Mesendoderm (in vitro differentiated cells): ENCODE measurements at regions not wholly inside any gene's neighbourhood (a gene's known extent, or its start where the extent isn't known, plus 50 kb on each side); places are given as distances from the start of the nearest gene placed in this dataset.
A peak's percentile ranks its signal among the peaks of the same experiment; 100 is the strongest.

Source experiments
- DNase-seq: peaks from one replicate; pipeline ENCODE4 v3.0.0; 2013
- H2AK5ac ChIP-seq: 2 replicates; pipeline ENCODE4 v1.6.1; 2013; ENCODE audit warnings: low read length, inconsistent platforms
- H2BK120ac ChIP-seq: 2 replicates; pipeline ENCODE4 v1.6.1; 2013; ENCODE audit warnings: low read depth, mild to moderate bottlenecking, low read length, moderate library complexity, mixed read lengths
- H2BK15ac ChIP-seq: replicated peaks from 2 replicates; pipeline ENCODE4 v1.6.1; 2013; ENCODE audit warnings: low read depth, mild to moderate bottlenecking, moderate library complexity
- H2BK5ac ChIP-seq: 2 replicates; pipeline ENCODE4 v1.6.1; 2013; ENCODE audit warnings: low read length, inconsistent platforms
- H3K18ac ChIP-seq: 2 replicates; pipeline ENCODE4 v1.6.1; 2013; ENCODE audit warnings: mild to moderate bottlenecking, low read length, mixed read lengths
- H3K23ac ChIP-seq: one replicate; pipeline ENCODE4 v1.6.1; 2013; ENCODE audit warnings: low read length
- H3K27ac ChIP-seq: 2 replicates; pipeline ENCODE4 v1.5.1; 2013; ENCODE audit warnings: low read depth, mild to moderate bottlenecking, inconsistent platforms, low read length, moderate library complexity
- H3K27me3 ChIP-seq: 2 replicates; pipeline ENCODE4 v1.6.1; 2013; ENCODE audit warnings: low read length, control low read depth, mild to moderate bottlenecking, inconsistent platforms; ENCODE audit not compliant: insufficient read depth, poor library complexity
- H3K36me3 ChIP-seq: 2 replicates; pipeline ENCODE4 v1.6.1; 2013; ENCODE audit warnings: low read length, inconsistent platforms; ENCODE audit not compliant: control insufficient read depth, insufficient read depth
- H3K4ac ChIP-seq: one replicate; pipeline ENCODE4 v1.6.1; 2013; ENCODE audit warnings: low read depth, mild to moderate bottlenecking, low read length, moderate library complexity
- H3K4me1 ChIP-seq: 2 replicates; pipeline ENCODE4 v1.6.1; 2013; ENCODE audit warnings: low read depth, low read length, inconsistent platforms; ENCODE audit not compliant: control insufficient read depth
- H3K4me2 ChIP-seq: 2 replicates; pipeline ENCODE4 v1.6.1; 2013; ENCODE audit warnings: low read length
- H3K4me3 ChIP-seq: 2 replicates; pipeline ENCODE4 v1.5.1; 2013; ENCODE audit warnings: mild to moderate bottlenecking, low read length
- H3K56ac ChIP-seq: one replicate; pipeline ENCODE4 v1.6.1; 2013; ENCODE audit warnings: low read length
- H3K79me1 ChIP-seq: 2 replicates; pipeline ENCODE4 v1.6.1; 2013; ENCODE audit warnings: low read length, inconsistent platforms
- H3K79me2 ChIP-seq: 2 replicates; pipeline ENCODE4 v1.6.1; 2013; ENCODE audit warnings: mild to moderate bottlenecking, low read length; ENCODE audit not compliant: control insufficient read depth, insufficient read depth
- H3K9ac ChIP-seq: 2 replicates; pipeline ENCODE4 v1.6.1; 2013; ENCODE audit warnings: low read length, inconsistent platforms
- H4K5ac ChIP-seq: one replicate; pipeline ENCODE4 v1.6.1; 2013; ENCODE audit warnings: low read length
- H4K8ac ChIP-seq: one replicate; pipeline ENCODE4 v1.6.1; 2013; ENCODE audit warnings: low read depth, mild to moderate bottlenecking, control low read depth, low read length, moderate library complexity
- WGBS: extraction: QIAGEN DNeasy Blood & Tissue Kit; methylation state at CpG from one replicate; pipeline ENCODE4 v1.1.7; 2013; ENCODE audit warnings: low lambda C conversion rate, missing lambda C conversion rate; ENCODE audit not compliant: insufficient coverage; ENCODE audit errors: extremely low coverage; 5-methylcytosine and 5-hydroxymethylcytosine counted together

GRCh38 chr4:32163125-32163524 is 1443.0 kb downstream of the PCDH7 start:
- Histone ChIP-seq H2BK15ac (no peak overlapping the region), H3K18ac (no peak overlapping the region), H3K9ac (no peak overlapping the region), H3K27me3 (no peaks in the 10 kb centered on the region), H3K4me3 (no peak overlapping the region), H3K79me2 (no peaks in the 10 kb centered on the region), H3K27ac (no peak overlapping the region), H3K4me1 (no peaks in the 10 kb centered on the region), H4K8ac (no peak overlapping the region), H3K56ac (no peak overlapping the region), H3K36me3 (no peaks in the 10 kb centered on the region), H2AK5ac (no peak overlapping the region), H4K5ac (no peak overlapping the region), H3K4me2 (no peak overlapping the region), H3K23ac (no peak overlapping the region), H3K79me1 (no peaks in the 10 kb centered on the region), H3K4ac (no peak overlapping the region), H2BK5ac (no peak overlapping the region), H2BK120ac (no peak overlapping the region)
- WGBS: no CpG with 5 or more reads among the region's 3 CpGs
- DNase-seq: peak; percentile 22

GRCh38 chr4:32169841-32170240 is 1449.7 kb downstream of the PCDH7 start:
- Histone ChIP-seq H3K56ac (no peak overlapping the region), H2AK5ac (no peak overlapping the region), H2BK15ac (no peak overlapping the region), H3K4ac (no peak overlapping the region), H4K5ac (no peak overlapping the region), H3K27ac (no peak overlapping the region), H3K18ac (no peak overlapping the region), H3K4me1 (no peaks in the 10 kb centered on the region), H2BK120ac (no peak overlapping the region), H3K23ac (no peak overlapping the region), H3K79me2 (no peaks in the 10 kb centered on the region), H3K4me2 (no peak overlapping the region), H3K4me3 (no peak overlapping the region), H3K36me3 (no peaks in the 10 kb centered on the region), H4K8ac (no peak overlapping the region), H3K9ac (no peak overlapping the region), H3K27me3 (no peaks in the 10 kb centered on the region), H3K79me1 (no peaks in the 10 kb centered on the region), H2BK5ac (no peak overlapping the region)
- no peak for DNase-seq
- WGBS: no CpG with 5 or more reads among the region's 3 CpGs

- Histone ChIP-seq H2BK5ac (no peak overlapping the region), H2BK15ac (no peak overlapping the region), H2BK120ac (no peak overlapping the region), H3K23ac (no peak overlapping the region), H3K79me1 (no peaks in the 10 kb centered on the region), H3K4me1 (no peaks in the 10 kb centered on the region), H3K18ac (no peak overlapping the region), H3K9ac (no peak overlapping the region), H4K8ac (no peak overlapping the region), H3K27ac (no peak overlapping the region), H3K56ac (no peak overlapping the region), H3K79me2 (no peaks in the 10 kb centered on the region), H3K4me3 (no peak overlapping the region), H4K5ac (no peak overlapping the region), H3K36me3 (no peaks in the 10 kb centered on the region), H3K4me2 (no peak overlapping the region), H3K4ac (no peak overlapping the region), H3K27me3 (no peaks in the 10 kb centered on the region), H2AK5ac (no peak overlapping the region)
- DNase-seq: no peak
- no CpG with 5 or more reads among the region's 1 CpG for WGBS
Measured at GRCh38 chr4:32172086-32172485, 1451.9 kb downstream of the PCDH7 start.

- no peak overlapping the region for H3K9ac ChIP-seq
- H3K4ac ChIP-seq: no peak overlapping the region
- H3K79me2 ChIP-seq: no peaks in the 10 kb centered on the region
- no peak overlapping the region for H3K27ac ChIP-seq
- H3K36me3 ChIP-seq: no peaks in the 10 kb centered on the region
- H3K56ac ChIP-seq: no peak overlapping the region
- no peak overlapping the region for H3K4me3 ChIP-seq
- no peak for DNase-seq
- H3K4me2 ChIP-seq: no peak overlapping the region
- no peak overlapping the region for H2BK120ac ChIP-seq
- no peak overlapping the region for H3K23ac ChIP-seq
- H2BK5ac ChIP-seq: no peak overlapping the region
- 100% methylated on average over 1 of the region's 1 CpG for WGBS
- H2BK15ac ChIP-seq: no peak overlapping the region
- H4K8ac ChIP-seq: no peak overlapping the region
- H3K79me1 ChIP-seq: no peaks in the 10 kb centered on the region
- H3K27me3 ChIP-seq: no peaks in the 10 kb centered on the region
- no peak overlapping the region for H2AK5ac ChIP-seq
- no peaks in the 10 kb centered on the region for H3K4me1 ChIP-seq
- H3K18ac ChIP-seq: no peak overlapping the region
- no peak overlapping the region for H4K5ac ChIP-seq
Measured at GRCh38 chr4:32172761-32173160, 1452.6 kb downstream of the PCDH7 start.

GRCh38 chr4:32180086-32180485 is 1459.9 kb downstream of the PCDH7 start:
- no peaks in the 10 kb centered on the region for H3K4me1 ChIP-seq
- H3K79me1 ChIP-seq: no peaks in the 10 kb centered on the region
- no peak overlapping the region for H2BK15ac ChIP-seq
- H4K8ac ChIP-seq: no peak overlapping the region
- no peak overlapping the region for H2BK120ac ChIP-seq
- H2AK5ac ChIP-seq: no peak overlapping the region
- no peak overlapping the region for H3K18ac ChIP-seq
- no peaks in the 10 kb centered on the region for H3K36me3 ChIP-seq
- H3K4me2 ChIP-seq: no peak overlapping the region
- H3K9ac ChIP-seq: no peak overlapping the region
- no peak overlapping the region for H3K56ac ChIP-seq
- no peak for DNase-seq
- H4K5ac ChIP-seq: no peak overlapping the region
- no peak overlapping the region for H3K23ac ChIP-seq
- no peak overlapping the region for H3K4me3 ChIP-seq
- H2BK5ac ChIP-seq: no peak overlapping the region
- H3K27ac ChIP-seq: no peak overlapping the region
- no peaks in the 10 kb centered on the region for H3K27me3 ChIP-seq
- H3K4ac ChIP-seq: no peak overlapping the region
- H3K79me2 ChIP-seq: no peaks in the 10 kb centered on the region

GRCh38 chr4:32184186-32184585 is 1464.0 kb downstream of the PCDH7 start:
- H3K23ac ChIP-seq: no peak overlapping the region
- H3K9ac ChIP-seq: no peak overlapping the region
- H4K5ac ChIP-seq: no peak overlapping the region
- no peak overlapping the region for H4K8ac ChIP-seq
- no peak overlapping the region for H3K27ac ChIP-seq
- H2BK120ac ChIP-seq: no peak overlapping the region
- no peaks in the 10 kb centered on the region for H3K79me1 ChIP-seq
- no peak overlapping the region for H3K4ac ChIP-seq
- no peak overlapping the region for H2AK5ac ChIP-seq
- H3K4me3 ChIP-seq: no peak overlapping the region
- H2BK5ac ChIP-seq: no peak overlapping the region
- no peaks in the 10 kb centered on the region for H3K4me1 ChIP-seq
- no peak overlapping the region for H3K56ac ChIP-seq
- no peaks in the 10 kb centered on the region for H3K27me3 ChIP-seq
- H3K18ac ChIP-seq: no peak overlapping the region
- H3K36me3 ChIP-seq: no peaks in the 10 kb centered on the region
- no peak for DNase-seq
- no peak overlapping the region for H2BK15ac ChIP-seq
- no peak overlapping the region for H3K4me2 ChIP-seq
- no peaks in the 10 kb centered on the region for H3K79me2 ChIP-seq
- no CpG with 5 or more reads among the region's 2 CpGs for WGBS
